ENCODE measurements at regions not wholly inside any gene's neighbourhood (a gene's known extent, or its start where the extent isn't known, plus 50 kb on each side); places are given as distances from the start of the nearest gene placed in this dataset.

DNA sequence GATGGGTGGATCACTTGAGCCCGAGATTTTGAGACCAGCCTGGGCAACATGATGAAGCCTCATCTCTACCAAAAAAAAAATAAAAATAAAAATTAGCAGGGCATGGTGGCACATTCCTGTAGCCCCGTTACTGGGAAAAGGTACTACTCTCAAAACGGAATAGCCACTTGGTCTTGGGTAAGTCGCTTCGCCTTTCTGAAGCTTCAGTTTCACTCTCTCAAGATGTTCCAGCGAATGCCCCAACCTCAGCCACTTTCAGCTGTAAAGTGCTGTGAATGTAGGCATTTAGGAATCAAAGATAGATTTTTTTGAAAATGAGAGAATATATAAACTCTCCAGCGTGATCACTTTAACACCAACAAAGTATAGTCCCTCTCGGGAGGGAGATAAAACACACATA lies 154.1 kb upstream of the HS3ST3A1 start:
- DNase-seq, result no peak
- intact Hi-C loops (cut with DNase I; ENCODE audit: low total_unique reads), result no loop called here
- Histone ChIP-seq H3K27me3 (replicated peaks in 1 of 7) (no peaks in the 10 kb centered on the region), H3K4me3 (no peak overlapping the region), H3K4me1 (no peaks in the 10 kb centered on the region), H3K36me3 (no peaks in the 10 kb centered on the region), H3K9me3 (no peaks in the 10 kb centered on the region), H3K27ac (no peak overlapping the region)
- TF ChIP-seq POLR2AphosphoS5 (IDR thresholded peaks at IDR 0.05), result no peak
- no peak for TF ChIP-seq POLR2A (IDR thresholded peaks at IDR 0.05)
- TF ChIP-seq, protein P1, sequence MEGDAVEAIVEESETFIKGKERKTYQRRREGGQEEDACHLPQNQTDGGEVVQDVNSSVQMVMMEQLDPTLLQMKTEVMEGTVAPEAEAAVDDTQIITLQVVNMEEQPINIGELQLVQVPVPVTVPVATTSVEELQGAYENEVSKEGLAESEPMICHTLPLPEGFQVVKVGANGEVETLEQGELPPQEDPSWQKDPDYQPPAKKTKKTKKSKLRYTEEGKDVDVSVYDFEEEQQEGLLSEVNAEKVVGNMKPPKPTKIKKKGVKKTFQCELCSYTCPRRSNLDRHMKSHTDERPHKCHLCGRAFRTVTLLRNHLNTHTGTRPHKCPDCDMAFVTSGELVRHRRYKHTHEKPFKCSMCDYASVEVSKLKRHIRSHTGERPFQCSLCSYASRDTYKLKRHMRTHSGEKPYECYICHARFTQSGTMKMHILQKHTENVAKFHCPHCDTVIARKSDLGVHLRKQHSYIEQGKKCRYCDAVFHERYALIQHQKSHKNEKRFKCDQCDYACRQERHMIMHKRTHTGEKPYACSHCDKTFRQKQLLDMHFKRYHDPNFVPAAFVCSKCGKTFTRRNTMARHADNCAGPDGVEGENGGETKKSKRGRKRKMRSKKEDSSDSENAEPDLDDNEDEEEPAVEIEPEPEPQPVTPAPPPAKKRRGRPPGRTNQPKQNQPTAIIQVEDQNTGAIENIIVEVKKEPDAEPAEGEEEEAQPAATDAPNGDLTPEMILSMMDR (IDR thresholded peaks at IDR 0.05 in 8 of 11, conservative IDR thresholded peaks at IDR 0.05 in 3 of 11), result no peak
- WGBS, 5 donors, result 82 to 93% (median 89%) methylated on average over 8 of the region's 8 CpGs

DNA sequence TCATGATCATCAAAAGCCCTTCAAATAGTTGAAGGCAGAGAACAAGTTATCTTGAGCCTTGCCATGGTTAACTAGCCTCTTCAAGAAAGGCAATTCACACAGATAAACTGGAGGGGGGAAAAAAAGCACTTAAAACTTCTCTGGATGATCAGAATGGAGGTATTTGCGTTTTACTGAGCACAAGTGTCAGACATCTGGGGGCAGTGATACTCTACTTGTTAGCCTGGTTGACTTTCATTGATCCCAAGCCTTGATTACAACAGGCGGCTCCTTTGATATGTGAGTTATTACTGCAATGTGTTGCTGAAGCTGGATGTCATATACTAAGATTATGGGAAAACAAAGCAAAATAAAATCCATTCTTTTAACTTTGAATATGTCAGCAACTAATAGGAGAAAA lies 155.0 kb upstream of the HS3ST3A1 start:
- no peak for DNase-seq
- intact Hi-C loops (cut with DNase I; ENCODE audit: low total_unique reads), result no loop called here
- H3K9me3 ChIP-seq, result no peaks in the 10 kb centered on the region
- no peaks in the 10 kb centered on the region for H3K4me1 ChIP-seq
- TF ChIP-seq, protein P1 (IDR thresholded peaks at IDR 0.05 in 8 of 11, conservative IDR thresholded peaks at IDR 0.05 in 3 of 11), result no peak
- TF ChIP-seq POLR2A (IDR thresholded peaks at IDR 0.05), result no peak
- no peak for TF ChIP-seq POLR2AphosphoS5 (IDR thresholded peaks at IDR 0.05)
- 54 to 74% (median 60%) methylated on average over 2 of the region's 2 CpGs for WGBS, 5 donors
- no peak overlapping the region for H3K27ac ChIP-seq
- H3K36me3 ChIP-seq, result no peaks in the 10 kb centered on the region
- no peaks in the 10 kb centered on the region for H3K27me3 ChIP-seq (replicated peaks in 1 of 7)
- H3K4me3 ChIP-seq, result no peak overlapping the region

GRCh38 chr17:13757871-13758270 lies 156.1 kb upstream of the HS3ST3A1 start:
- no peaks in the 10 kb centered on the region for H3K9me3 ChIP-seq
- no peaks in the 10 kb centered on the region for H3K36me3 ChIP-seq
- no peak overlapping the region for H3K27ac ChIP-seq
- H3K4me3 ChIP-seq, result no peak overlapping the region
- no peaks in the 10 kb centered on the region for H3K4me1 ChIP-seq
- no peak for DNase-seq
- TF ChIP-seq POLR2AphosphoS5 (IDR thresholded peaks at IDR 0.05), result no peak
- TF ChIP-seq, protein P1 (IDR thresholded peaks at IDR 0.05 in 8 of 11, conservative IDR thresholded peaks at IDR 0.05 in 3 of 11), result no peak
- TF ChIP-seq POLR2A (IDR thresholded peaks at IDR 0.05), result no peak
- no peaks in the 10 kb centered on the region for H3K27me3 ChIP-seq (replicated peaks in 1 of 7)
- intact Hi-C loops (cut with DNase I; ENCODE audit: low total_unique reads), result no loop called here
- 48 to 79% (median 73%) methylated on average over 2 of the region's 2 CpGs for WGBS, 5 donors

DNA sequence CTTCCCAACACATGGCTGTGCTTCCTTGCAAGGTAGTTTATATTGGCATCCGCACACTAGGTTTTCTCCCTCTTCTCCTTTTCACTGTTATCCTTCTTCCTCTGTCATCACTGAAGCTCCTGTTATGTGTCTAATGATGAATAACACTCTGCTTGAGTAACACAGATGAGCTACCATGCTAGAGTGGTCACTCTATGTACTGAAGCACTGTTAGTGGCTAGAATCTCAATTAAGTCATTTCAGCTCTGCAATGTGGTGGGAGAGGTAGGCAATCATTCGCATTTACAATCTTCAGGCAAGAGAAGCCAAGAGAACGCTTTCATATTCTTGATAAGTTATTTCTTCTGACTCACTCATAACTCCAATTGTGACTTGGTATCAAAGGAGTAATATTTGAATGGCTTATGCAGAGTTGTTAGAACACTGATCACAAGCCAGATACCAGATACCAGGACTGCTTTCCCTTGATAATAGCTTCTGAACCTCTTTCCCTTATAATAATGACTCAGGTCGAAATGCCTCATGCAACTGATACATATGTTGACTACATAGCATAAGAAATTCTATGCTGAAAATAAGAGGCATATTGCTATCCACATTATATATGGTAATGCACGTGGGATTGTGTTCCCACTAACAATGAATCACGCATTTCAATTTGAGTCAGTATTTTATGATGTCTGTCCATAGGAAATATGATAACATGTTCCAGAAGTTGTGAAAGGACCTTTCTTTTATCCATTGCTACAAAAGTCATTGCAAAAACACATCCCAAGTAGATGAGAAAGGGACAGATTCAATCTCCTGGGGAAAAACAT lies 158.0 kb upstream of the HS3ST3A1 start:
- H3K4me1 ChIP-seq, result no peaks in the 10 kb centered on the region
- intact Hi-C loops (cut with DNase I; ENCODE audit: low total_unique reads), result no loop called here
- H3K9me3 ChIP-seq, result no peaks in the 10 kb centered on the region
- peaks cover 0 to 7% (median 0%) of the 10 kb centered on the region in 7 donors for H3K27me3 ChIP-seq (replicated peaks in 1 of 7)
- no peaks in the 10 kb centered on the region for H3K36me3 ChIP-seq
- H3K4me3 ChIP-seq, result no peak overlapping the region
- TF ChIP-seq POLR2AphosphoS5 (IDR thresholded peaks at IDR 0.05), result no peak
- TF ChIP-seq, protein P1 (IDR thresholded peaks at IDR 0.05 in 8 of 11, conservative IDR thresholded peaks at IDR 0.05 in 3 of 11), result no peak
- TF ChIP-seq POLR2A (IDR thresholded peaks at IDR 0.05), result no peak
- DNase-seq, result no peak
- no peak overlapping the region for H3K27ac ChIP-seq
- 69 to 90% (median 72%) methylated on average over 6 of the region's 6 CpGs for WGBS, 5 donors
